Neural crest cell (in vitro differentiated cells): ENCODE measurements at regions not wholly inside any gene's neighbourhood (a gene's known extent, or its start where the extent isn't known, plus 50 kb on each side); places are given as distances from the start of the nearest gene placed in this dataset.

Experiments
- DNase-seq: peaks from one replicate; pipeline ENCODE4 v3.0.0; 2021; ENCODE audit warnings: low read depth, mixed read lengths, low spot score
- H3K27ac Mint-ChIP-seq: one replicate; pipeline ENCODE4 v1.8.0; 2021; ENCODE audit warnings: mild to moderate bottlenecking, mixed read lengths; ENCODE audit not compliant: unreplicated experiment
- H3K27me3 Mint-ChIP-seq: 2 replicates; pipeline ENCODE4 v1.8.0; 2021; ENCODE audit warnings: low read depth, mild to moderate bottlenecking, mixed read lengths
- H3K36me3 Mint-ChIP-seq: 2 replicates; pipeline ENCODE4 v1.8.0; 2021; ENCODE audit warnings: low read depth, mild to moderate bottlenecking, mixed read lengths
- H3K4me1 Mint-ChIP-seq: 2 replicates; pipeline ENCODE4 v1.8.0; 2021; ENCODE audit warnings: mixed read lengths
- H3K4me3 Mint-ChIP-seq: one replicate; pipeline ENCODE4 v1.8.0; 2021; ENCODE audit warnings: mild to moderate bottlenecking, mixed read lengths
- H3K9me3 Mint-ChIP-seq: 2 replicates; pipeline ENCODE4 v1.8.0; 2021; ENCODE audit warnings: mixed read lengths
- TF ChIP-seq, protein P1 (sequence below): fragments of 200-600 bp; sonication (generic); conservative IDR thresholded peaks from 2 replicates; pipeline ENCODE4 v1.5.0; 2021; ENCODE audit warnings: antibody characterized with exemption, mild to moderate bottlenecking

DNA sequence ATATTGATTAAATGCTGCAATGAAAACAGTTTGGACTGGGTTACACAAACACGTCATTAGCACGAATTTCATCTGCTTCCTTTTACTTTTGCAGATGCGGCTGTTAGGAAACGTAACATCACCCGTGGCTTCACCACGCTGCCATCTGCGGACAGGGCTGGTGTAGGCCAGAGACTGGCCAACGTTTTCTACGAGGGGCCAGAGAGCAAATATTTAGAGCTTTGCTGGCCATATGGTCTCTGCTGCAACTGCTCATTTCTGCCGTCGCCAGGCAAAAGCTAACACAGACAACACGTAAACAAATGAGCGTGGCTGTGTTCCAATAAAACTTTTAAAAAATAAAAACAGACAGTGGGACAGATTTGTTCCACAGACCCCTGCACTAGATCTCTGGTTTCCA lies 96.6 kb downstream of the ENGASE start:
- H3K36me3 Mint-ChIP-seq: no peaks in the 10 kb centered on the region
- TF ChIP-seq, protein P1, sequence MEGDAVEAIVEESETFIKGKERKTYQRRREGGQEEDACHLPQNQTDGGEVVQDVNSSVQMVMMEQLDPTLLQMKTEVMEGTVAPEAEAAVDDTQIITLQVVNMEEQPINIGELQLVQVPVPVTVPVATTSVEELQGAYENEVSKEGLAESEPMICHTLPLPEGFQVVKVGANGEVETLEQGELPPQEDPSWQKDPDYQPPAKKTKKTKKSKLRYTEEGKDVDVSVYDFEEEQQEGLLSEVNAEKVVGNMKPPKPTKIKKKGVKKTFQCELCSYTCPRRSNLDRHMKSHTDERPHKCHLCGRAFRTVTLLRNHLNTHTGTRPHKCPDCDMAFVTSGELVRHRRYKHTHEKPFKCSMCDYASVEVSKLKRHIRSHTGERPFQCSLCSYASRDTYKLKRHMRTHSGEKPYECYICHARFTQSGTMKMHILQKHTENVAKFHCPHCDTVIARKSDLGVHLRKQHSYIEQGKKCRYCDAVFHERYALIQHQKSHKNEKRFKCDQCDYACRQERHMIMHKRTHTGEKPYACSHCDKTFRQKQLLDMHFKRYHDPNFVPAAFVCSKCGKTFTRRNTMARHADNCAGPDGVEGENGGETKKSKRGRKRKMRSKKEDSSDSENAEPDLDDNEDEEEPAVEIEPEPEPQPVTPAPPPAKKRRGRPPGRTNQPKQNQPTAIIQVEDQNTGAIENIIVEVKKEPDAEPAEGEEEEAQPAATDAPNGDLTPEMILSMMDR: no peak
- H3K4me1 Mint-ChIP-seq: no peaks in the 10 kb centered on the region
- peaks cover 2% of the 10 kb centered on the region for H3K27me3 Mint-ChIP-seq
- no peak overlapping the region for H3K27ac Mint-ChIP-seq
- no peaks in the 10 kb centered on the region for H3K9me3 Mint-ChIP-seq
- no peak for DNase-seq
- no peak overlapping the region for H3K4me3 Mint-ChIP-seq

DNA sequence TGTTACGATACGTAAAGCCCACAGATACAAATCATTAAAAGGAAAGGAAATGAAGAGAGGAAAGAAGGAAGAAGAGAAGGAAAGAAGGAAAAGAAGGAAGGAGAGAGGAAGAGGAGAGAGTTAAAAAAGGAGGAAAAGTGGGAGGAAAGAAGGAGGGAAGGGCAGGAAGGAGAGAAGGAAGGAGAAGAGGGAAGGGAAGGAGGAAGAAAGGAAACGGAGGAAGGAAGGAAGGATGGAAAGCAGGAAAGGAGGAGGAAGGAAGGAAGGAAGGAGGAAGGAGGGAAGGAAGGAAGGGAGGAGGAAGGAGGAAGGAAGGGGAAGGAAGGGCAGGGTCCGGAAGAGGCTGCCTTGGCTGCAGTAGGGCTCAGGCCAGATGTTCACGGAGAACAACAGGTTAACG lies 95.2 kb downstream of the ENGASE start:
- H3K36me3 Mint-ChIP-seq: no peaks in the 10 kb centered on the region
- H3K27me3 Mint-ChIP-seq: peaks cover 2% of the 10 kb centered on the region
- no peak overlapping the region for H3K4me3 Mint-ChIP-seq
- H3K4me1 Mint-ChIP-seq: no peaks in the 10 kb centered on the region
- DNase-seq: no peak
- no peaks in the 10 kb centered on the region for H3K9me3 Mint-ChIP-seq
- TF ChIP-seq, protein P1: no peak
- H3K27ac Mint-ChIP-seq: no peak overlapping the region

DNA sequence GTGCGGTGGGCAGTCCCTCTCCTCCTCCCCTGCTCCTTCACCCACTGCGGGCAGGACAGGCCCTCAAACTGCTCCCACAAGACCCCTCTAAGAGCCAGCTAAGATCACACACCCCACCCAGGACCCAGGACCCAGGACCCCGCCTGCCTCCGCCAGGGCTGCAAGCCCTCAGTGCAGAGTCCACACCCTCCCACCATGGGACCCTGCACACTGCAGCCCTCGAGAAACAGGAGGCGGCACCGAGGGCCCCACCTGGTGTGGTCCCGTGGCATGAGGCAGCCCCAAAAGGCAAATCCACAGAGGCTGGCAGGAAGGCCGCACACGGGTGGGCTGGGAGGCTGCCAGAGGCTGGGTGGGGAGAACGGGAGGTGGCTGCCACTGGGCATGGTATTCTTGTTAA lies 94.7 kb downstream of the ENGASE start:
- H3K4me3 Mint-ChIP-seq: no peak overlapping the region
- no peaks in the 10 kb centered on the region for H3K9me3 Mint-ChIP-seq
- TF ChIP-seq, protein P1: no peak
- H3K27ac Mint-ChIP-seq: no peak overlapping the region
- no peaks in the 10 kb centered on the region for H3K4me1 Mint-ChIP-seq
- DNase-seq: no peak
- no peaks in the 10 kb centered on the region for H3K36me3 Mint-ChIP-seq
- H3K27me3 Mint-ChIP-seq: peaks cover 2% of the 10 kb centered on the region

DNA sequence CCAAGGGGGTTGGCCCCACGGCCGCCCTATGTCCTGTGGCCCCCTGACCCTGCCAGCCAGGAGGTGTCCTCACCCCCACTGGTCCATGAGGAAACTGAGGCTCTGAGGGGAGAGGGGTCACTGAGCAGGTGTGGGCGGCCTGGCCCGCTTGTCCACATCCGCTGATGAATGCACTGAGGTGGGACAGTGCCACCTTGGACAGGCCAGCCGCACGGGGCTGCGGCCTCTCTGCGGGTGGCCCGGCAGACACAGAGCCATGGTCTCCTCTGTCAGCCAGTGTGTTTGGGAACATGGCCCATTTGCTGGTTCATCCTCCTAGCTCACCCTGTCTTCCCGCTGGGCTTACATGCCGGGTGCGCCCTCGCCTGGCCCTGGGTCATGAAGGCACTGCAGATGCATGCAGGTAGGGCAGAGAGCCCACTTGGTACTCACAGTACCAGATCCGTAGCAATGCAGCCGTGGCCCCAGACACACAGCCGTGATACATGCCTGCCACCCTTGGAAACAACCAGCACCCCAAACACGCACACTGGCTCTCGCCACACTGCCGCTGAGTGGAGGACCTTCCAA lies 93.9 kb downstream of the ENGASE start:
- Mint-ChIP-seq H3K36me3 (no peaks in the 10 kb centered on the region), H3K4me1 (no peaks in the 10 kb centered on the region), H3K27me3 (peaks cover 2% of the 10 kb centered on the region), H3K9me3 (no peaks in the 10 kb centered on the region), H3K4me3 (no peak overlapping the region), H3K27ac (no peak overlapping the region)
- no peak for DNase-seq
- TF ChIP-seq, protein P1: no peak

DNA sequence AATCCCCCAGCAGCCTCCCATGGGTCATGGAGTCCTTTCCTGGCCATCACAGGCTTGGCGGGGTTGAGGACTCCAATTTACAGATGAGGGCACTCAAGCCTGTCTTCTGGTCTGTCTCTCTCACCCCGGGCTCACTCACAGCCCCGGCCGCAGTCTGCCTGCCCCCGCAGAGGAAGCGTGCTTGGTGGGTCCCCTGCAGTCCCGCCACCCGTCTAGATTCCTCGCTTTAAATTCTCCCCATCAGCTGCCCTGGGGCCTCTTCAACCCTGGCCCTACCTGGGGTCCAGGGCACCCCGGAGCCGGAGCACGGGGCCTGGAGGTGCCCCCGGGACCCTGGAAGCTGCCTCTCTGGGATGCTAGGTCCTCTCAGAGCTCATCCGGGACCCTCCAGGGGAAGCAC lies 92.9 kb downstream of the ENGASE start:
- H3K36me3 Mint-ChIP-seq: no peaks in the 10 kb centered on the region
- TF ChIP-seq, protein P1: no peak
- no peaks in the 10 kb centered on the region for H3K9me3 Mint-ChIP-seq
- H3K27me3 Mint-ChIP-seq: peaks cover 2% of the 10 kb centered on the region
- H3K27ac Mint-ChIP-seq: no peak overlapping the region
- no peak overlapping the region for H3K4me3 Mint-ChIP-seq
- no peak for DNase-seq
- no peaks in the 10 kb centered on the region for H3K4me1 Mint-ChIP-seq
